ENCODE measurements at regions not wholly inside any gene's neighbourhood (a gene's known extent, or its start where the extent isn't known, plus 50 kb on each side); places are given as distances from the start of the nearest gene placed in this dataset.

GRCh38 chr2:21981127-21981526 is 857.4 kb downstream of the TDRD15 start:
- no peak overlapping the region for H3K4me3 Mint-ChIP-seq (ENCODE audit: unreplicated experiment)
- H3K27ac Mint-ChIP-seq (ENCODE audit: unreplicated experiment) = no peak overlapping the region
- no peaks in the 10 kb centered on the region for H3K27me3 ChIP-seq (replicated peaks; ENCODE audit: control insufficient read depth, insufficient read depth, low read length)
- H3K4me1 Mint-ChIP-seq (ENCODE audit: low read depth, unreplicated experiment) = no peaks in the 10 kb centered on the region
- no peaks in the 10 kb centered on the region for H3K4me1 ChIP-seq
- POLR2A ChIA-PET = no interaction called here
- no peaks in the 10 kb centered on the region for H3K9me3 ChIP-seq
- H3K36me3 Mint-ChIP-seq (ENCODE audit: insufficient read depth, unreplicated experiment) = no peaks in the 10 kb centered on the region
- H3K4me3 ChIP-seq (ENCODE audit: low read depth, low read length) = no peak overlapping the region
- TF ChIP-seq, protein P1, sequence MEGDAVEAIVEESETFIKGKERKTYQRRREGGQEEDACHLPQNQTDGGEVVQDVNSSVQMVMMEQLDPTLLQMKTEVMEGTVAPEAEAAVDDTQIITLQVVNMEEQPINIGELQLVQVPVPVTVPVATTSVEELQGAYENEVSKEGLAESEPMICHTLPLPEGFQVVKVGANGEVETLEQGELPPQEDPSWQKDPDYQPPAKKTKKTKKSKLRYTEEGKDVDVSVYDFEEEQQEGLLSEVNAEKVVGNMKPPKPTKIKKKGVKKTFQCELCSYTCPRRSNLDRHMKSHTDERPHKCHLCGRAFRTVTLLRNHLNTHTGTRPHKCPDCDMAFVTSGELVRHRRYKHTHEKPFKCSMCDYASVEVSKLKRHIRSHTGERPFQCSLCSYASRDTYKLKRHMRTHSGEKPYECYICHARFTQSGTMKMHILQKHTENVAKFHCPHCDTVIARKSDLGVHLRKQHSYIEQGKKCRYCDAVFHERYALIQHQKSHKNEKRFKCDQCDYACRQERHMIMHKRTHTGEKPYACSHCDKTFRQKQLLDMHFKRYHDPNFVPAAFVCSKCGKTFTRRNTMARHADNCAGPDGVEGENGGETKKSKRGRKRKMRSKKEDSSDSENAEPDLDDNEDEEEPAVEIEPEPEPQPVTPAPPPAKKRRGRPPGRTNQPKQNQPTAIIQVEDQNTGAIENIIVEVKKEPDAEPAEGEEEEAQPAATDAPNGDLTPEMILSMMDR (IDR thresholded peaks at IDR 0.05; ENCODE audit: insufficient read depth in 1 of 2, low read depth in 1 of 2, low read length in 1 of 2, severe bottlenecking in 1 of 2, unreplicated experiment in 1 of 2) = no peak
- intact Hi-C loops (cut with micrococcal nuclease; ENCODE audit: unreplicated experiment) = no loop called here
- DNase-seq = no peak
- H3K9me3 Mint-ChIP-seq (ENCODE audit: unreplicated experiment) = peaks cover 15% of the 10 kb centered on the region
- CTCF ChIA-PET = no interaction called here
- peaks cover 3% of the 10 kb centered on the region for H3K27me3 Mint-ChIP-seq (ENCODE audit: insufficient read depth, unreplicated experiment)
- no TSS peak for BruUV-seq (replicated peaks)
- no peaks in the 10 kb centered on the region for H3K36me3 ChIP-seq (ENCODE audit: control insufficient read depth, insufficient read depth, low read length)

DNA sequence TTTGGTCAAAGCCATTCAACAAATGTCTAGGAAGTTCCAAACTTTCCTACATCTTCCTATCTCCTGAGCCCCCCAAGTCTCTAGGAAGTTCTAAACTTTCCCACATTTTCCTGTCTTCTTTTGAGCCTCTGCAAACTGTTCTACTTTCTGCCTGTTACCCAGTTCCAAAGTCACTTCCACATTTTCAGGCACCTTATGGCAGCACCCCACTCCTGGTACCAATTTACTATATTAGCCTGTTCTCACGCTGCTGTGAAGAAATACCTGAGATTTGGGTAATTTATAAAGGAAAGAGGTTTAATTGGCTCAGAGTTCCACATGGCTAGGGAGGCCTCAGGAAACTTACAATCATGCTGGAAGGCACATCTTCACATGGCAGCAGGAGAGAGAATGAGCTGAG is 869.2 kb downstream of the TDRD15 start:
- CTCF ChIA-PET = no interaction called here
- Histone ChIP-seq H3K4me1 (no peaks in the 10 kb centered on the region), H3K4me3 (ENCODE audit: low read depth, low read length) (no peak overlapping the region), H3K27me3 (replicated peaks; ENCODE audit: control insufficient read depth, insufficient read depth, low read length) (no peaks in the 10 kb centered on the region), H3K9me3 (peaks cover 9% of the 10 kb centered on the region; the same call in 1 of the 2 replicates), H3K36me3 (ENCODE audit: control insufficient read depth, insufficient read depth, low read length) (no peaks in the 10 kb centered on the region)
- TF ChIP-seq, protein P1 (IDR thresholded peaks at IDR 0.05; ENCODE audit: insufficient read depth in 1 of 2, low read depth in 1 of 2, low read length in 1 of 2, severe bottlenecking in 1 of 2, unreplicated experiment in 1 of 2) = no peak
- no peak for DNase-seq
- Mint-ChIP-seq H3K27ac (ENCODE audit: unreplicated experiment) (no peak overlapping the region), H3K9me3 (ENCODE audit: unreplicated experiment) (peaks cover 31% of the 10 kb centered on the region), H3K4me1 (ENCODE audit: low read depth, unreplicated experiment) (no peaks in the 10 kb centered on the region), H3K4me3 (ENCODE audit: unreplicated experiment) (no peak overlapping the region), H3K27me3 (ENCODE audit: insufficient read depth, unreplicated experiment) (no peaks in the 10 kb centered on the region), H3K36me3 (ENCODE audit: insufficient read depth, unreplicated experiment) (no peaks in the 10 kb centered on the region)
- BruUV-seq (replicated peaks) = no TSS peak
- POLR2A ChIA-PET = no interaction called here
- intact Hi-C loops (cut with micrococcal nuclease; ENCODE audit: unreplicated experiment) = no loop called here

DNA sequence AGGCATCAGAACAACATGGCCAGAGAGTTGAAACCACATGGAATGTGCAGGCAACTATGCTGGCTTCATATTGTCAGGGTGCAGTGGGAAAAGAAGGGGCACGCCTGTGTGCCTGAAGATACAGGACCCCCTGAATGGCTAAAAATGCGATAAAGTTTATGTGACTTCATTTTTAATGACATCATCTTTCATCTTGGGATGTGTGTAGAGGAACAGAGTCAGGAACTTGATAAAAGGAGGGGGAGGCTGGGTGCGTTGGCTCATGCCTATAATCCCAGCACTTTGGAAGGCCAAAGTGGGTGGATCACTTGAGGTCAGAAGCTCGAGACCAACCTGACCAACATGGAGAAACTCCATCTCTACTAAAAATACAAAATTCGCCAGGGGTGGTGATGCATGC is 872.6 kb downstream of the TDRD15 start:
- BruUV-seq (replicated peaks) = no TSS peak
- Histone ChIP-seq H3K36me3 (ENCODE audit: control insufficient read depth, insufficient read depth, low read length) (no peaks in the 10 kb centered on the region), H3K4me3 (ENCODE audit: low read depth, low read length) (no peak overlapping the region), H3K27me3 (replicated peaks; ENCODE audit: control insufficient read depth, insufficient read depth, low read length) (no peaks in the 10 kb centered on the region), H3K4me1 (no peaks in the 10 kb centered on the region), H3K9me3 (peaks cover 9% of the 10 kb centered on the region; the same call in 1 of the 2 replicates)
- POLR2A ChIA-PET = no interaction called here
- intact Hi-C loops (cut with micrococcal nuclease; ENCODE audit: unreplicated experiment) = no loop called here
- TF ChIP-seq, protein P1 (IDR thresholded peaks at IDR 0.05; ENCODE audit: insufficient read depth in 1 of 2, low read depth in 1 of 2, low read length in 1 of 2, severe bottlenecking in 1 of 2, unreplicated experiment in 1 of 2) = no peak
- no peaks in the 10 kb centered on the region for H3K27me3 Mint-ChIP-seq (ENCODE audit: insufficient read depth, unreplicated experiment)
- H3K27ac Mint-ChIP-seq (ENCODE audit: unreplicated experiment) = no peak overlapping the region
- CTCF ChIA-PET = no interaction called here
- H3K4me3 Mint-ChIP-seq (ENCODE audit: unreplicated experiment) = no peak overlapping the region
- DNase-seq = no peak
- peaks cover 19% of the 10 kb centered on the region for H3K9me3 Mint-ChIP-seq (ENCODE audit: unreplicated experiment)
- H3K4me1 Mint-ChIP-seq (ENCODE audit: low read depth, unreplicated experiment) = no peaks in the 10 kb centered on the region
- H3K36me3 Mint-ChIP-seq (ENCODE audit: insufficient read depth, unreplicated experiment) = no peaks in the 10 kb centered on the region

Measured in Caco-2 (cell line).